ENCODE measurements at regions not wholly inside any gene's neighbourhood (a gene's known extent, or its start where the extent isn't known, plus 50 kb on each side); places are given as distances from the start of the nearest gene placed in this dataset.
"Not testable (repeated sequence)": the region's sequence is repeated elsewhere in the genome, so short reads cannot be mapped to it uniquely, and the experiment has no call there.

GRCh38 chrY:17812664-17813063, 67.4 kb downstream of the CDY2B start:
- TF ChIP-seq, protein P1, sequence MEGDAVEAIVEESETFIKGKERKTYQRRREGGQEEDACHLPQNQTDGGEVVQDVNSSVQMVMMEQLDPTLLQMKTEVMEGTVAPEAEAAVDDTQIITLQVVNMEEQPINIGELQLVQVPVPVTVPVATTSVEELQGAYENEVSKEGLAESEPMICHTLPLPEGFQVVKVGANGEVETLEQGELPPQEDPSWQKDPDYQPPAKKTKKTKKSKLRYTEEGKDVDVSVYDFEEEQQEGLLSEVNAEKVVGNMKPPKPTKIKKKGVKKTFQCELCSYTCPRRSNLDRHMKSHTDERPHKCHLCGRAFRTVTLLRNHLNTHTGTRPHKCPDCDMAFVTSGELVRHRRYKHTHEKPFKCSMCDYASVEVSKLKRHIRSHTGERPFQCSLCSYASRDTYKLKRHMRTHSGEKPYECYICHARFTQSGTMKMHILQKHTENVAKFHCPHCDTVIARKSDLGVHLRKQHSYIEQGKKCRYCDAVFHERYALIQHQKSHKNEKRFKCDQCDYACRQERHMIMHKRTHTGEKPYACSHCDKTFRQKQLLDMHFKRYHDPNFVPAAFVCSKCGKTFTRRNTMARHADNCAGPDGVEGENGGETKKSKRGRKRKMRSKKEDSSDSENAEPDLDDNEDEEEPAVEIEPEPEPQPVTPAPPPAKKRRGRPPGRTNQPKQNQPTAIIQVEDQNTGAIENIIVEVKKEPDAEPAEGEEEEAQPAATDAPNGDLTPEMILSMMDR (IDR thresholded peaks at IDR 0.05; ENCODE audit: insufficient read depth, low read depth, low read length): not testable (repeated sequence)
- not testable (repeated sequence) for TF ChIP-seq EZH2 (IDR thresholded peaks at IDR 0.05; ENCODE audit: insufficient read depth, low read length)

Measured in astrocyte (in vitro differentiated cells and primary cell).